ENCODE measurements at regions not wholly inside any gene's neighbourhood (a gene's known extent, or its start where the extent isn't known, plus 50 kb on each side); places are given as distances from the start of the nearest gene placed in this dataset.

DNA sequence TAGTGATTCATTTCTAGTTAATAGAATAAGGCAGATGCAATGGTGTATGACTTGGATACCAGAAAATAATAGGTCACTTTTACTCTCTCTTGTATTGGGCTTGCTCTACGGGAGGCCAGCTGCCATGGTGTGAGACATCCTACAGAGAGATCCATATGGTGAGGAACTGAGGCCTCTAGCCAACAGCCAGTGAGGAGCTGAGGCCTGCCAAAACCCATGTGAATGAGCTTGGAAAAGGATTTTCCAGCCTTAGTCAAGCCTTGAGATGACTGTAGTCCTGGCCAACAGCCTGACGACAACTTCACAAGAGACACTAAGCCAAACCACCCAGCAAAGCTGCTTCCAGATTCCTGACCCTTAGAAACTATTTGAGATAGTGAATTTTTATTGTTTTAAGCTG lies 1300.2 kb downstream of the RAPGEF2 start:
- no peak for TF ChIP-seq CTCF (conservative IDR thresholded peaks at IDR 0.05 in 1 of 2, IDR thresholded peaks at IDR 0.05 in 1 of 2; ENCODE audit: low read depth in 1 of 2, low read length in 2 of 2)
- no peak for TF ChIP-seq EZH2 (IDR thresholded peaks at IDR 0.05; ENCODE audit: low read length, missing control alignments)

Measured in fibroblast of lung (primary cell).